Esophagus squamous epithelium (tissue), 4 donors: ENCODE measurements at regions not wholly inside any gene's neighbourhood (a gene's known extent, or its start where the extent isn't known, plus 50 kb on each side); places are given as distances from the start of the nearest gene placed in this dataset.

Experiments used
- POLR2A ChIP-seq, 4 donors: fragments of 450-650 bp; IDR thresholded peaks; one replicate each; pipeline ENCODE4 v1.6.1; 2017; ENCODE audit warnings: antibody characterized with exemption in 4 of 4, mild to moderate bottlenecking in 4 of 4, moderate library complexity in 3 of 4
- TF ChIP-seq, protein P1 (sequence below), 6 experiments: fragments of 450-650 bp in 4 of 6; fragments of 200-600 bp in 2 of 6; sonication (generic) in 2 of 6; IDR thresholded peaks; one replicate each; pipeline ENCODE4 v1.5.1; 2016 to 2019; ENCODE audit warnings: antibody characterized with exemption in 6 of 6, mild to moderate bottlenecking in 4 of 6, moderate library complexity in 4 of 6

DNA sequence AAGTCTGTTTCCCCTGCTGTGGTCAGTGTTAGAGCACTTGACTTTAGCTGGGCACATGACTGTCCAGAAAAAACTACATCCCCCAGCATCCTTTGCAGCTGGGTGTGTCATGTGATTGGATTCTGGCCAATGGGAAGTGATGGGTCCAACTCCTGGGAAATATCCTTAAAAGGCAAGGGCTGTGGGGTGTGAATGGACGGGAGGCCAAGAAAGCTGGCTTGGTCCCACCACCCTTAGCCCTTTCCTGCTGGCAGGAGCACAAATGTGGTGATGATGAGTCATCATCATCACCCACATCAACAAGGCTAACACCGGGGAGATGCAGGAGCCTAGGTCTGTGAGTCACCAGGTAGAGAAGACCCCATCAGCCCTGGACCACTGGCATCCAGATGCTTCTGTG, 341.7 kb downstream of the C16orf95 start:
- TF ChIP-seq, protein P1, sequence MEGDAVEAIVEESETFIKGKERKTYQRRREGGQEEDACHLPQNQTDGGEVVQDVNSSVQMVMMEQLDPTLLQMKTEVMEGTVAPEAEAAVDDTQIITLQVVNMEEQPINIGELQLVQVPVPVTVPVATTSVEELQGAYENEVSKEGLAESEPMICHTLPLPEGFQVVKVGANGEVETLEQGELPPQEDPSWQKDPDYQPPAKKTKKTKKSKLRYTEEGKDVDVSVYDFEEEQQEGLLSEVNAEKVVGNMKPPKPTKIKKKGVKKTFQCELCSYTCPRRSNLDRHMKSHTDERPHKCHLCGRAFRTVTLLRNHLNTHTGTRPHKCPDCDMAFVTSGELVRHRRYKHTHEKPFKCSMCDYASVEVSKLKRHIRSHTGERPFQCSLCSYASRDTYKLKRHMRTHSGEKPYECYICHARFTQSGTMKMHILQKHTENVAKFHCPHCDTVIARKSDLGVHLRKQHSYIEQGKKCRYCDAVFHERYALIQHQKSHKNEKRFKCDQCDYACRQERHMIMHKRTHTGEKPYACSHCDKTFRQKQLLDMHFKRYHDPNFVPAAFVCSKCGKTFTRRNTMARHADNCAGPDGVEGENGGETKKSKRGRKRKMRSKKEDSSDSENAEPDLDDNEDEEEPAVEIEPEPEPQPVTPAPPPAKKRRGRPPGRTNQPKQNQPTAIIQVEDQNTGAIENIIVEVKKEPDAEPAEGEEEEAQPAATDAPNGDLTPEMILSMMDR (IDR thresholded peaks at IDR 0.05) = no peak
- no peak for TF ChIP-seq POLR2A (IDR thresholded peaks at IDR 0.05)
